ENCODE measurements at regions not wholly inside any gene's neighbourhood (a gene's known extent, or its start where the extent isn't known, plus 50 kb on each side); places are given as distances from the start of the nearest gene placed in this dataset.

DNA sequence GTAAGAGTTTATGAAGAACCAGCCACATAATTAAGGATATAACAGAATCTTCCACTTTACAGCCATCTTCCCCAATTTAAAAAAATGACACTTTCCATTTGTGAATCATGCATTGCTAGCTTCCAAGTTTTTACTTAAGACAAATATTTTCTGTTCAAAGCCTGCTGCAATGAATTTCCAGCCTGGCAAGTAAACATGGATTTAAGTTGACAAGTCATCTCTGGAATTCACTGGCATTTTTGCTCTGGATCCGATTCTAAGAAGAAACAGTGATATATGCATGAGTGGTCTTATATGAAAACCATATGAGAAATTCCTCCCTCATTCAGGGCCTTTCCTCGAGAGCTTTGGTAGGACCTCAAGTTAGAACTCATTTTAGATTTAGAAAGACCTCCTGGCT, 116.1 kb upstream of the CDCA7L start:
- TF ChIP-seq, protein P1, sequence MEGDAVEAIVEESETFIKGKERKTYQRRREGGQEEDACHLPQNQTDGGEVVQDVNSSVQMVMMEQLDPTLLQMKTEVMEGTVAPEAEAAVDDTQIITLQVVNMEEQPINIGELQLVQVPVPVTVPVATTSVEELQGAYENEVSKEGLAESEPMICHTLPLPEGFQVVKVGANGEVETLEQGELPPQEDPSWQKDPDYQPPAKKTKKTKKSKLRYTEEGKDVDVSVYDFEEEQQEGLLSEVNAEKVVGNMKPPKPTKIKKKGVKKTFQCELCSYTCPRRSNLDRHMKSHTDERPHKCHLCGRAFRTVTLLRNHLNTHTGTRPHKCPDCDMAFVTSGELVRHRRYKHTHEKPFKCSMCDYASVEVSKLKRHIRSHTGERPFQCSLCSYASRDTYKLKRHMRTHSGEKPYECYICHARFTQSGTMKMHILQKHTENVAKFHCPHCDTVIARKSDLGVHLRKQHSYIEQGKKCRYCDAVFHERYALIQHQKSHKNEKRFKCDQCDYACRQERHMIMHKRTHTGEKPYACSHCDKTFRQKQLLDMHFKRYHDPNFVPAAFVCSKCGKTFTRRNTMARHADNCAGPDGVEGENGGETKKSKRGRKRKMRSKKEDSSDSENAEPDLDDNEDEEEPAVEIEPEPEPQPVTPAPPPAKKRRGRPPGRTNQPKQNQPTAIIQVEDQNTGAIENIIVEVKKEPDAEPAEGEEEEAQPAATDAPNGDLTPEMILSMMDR (IDR thresholded peaks at IDR 0.05) = no peak
- TF ChIP-seq POLR2A (IDR thresholded peaks at IDR 0.05) (no peak), POLR2AphosphoS5 (IDR thresholded peaks at IDR 0.05) (no peak)

All from breast epithelium (tissue), 3 donors.